Panc1 (cell line): ENCODE measurements at regions not wholly inside any gene's neighbourhood (a gene's known extent, or its start where the extent isn't known, plus 50 kb on each side); places are given as distances from the start of the nearest gene placed in this dataset.
"Not testable (repeated sequence)": the region's sequence is repeated elsewhere in the genome, so short reads cannot be mapped to it uniquely, and the experiment has no call there.

Experiments
- ATAC-seq: fragments of 200-7000 bp; cut with Tn5 transposase; 2 replicates; pipeline ENCODE4 v1.9.1; 2020; ENCODE audit warnings: mild to moderate bottlenecking, moderate library complexity
- BruUV-seq: library from RNA; stranded (reverse); fragments of 400-500 nt; replicated peaks from 2 replicates; lab custom pipeline; 2021; lab: Mats Ljungman, UMichigan
- CTCF ChIA-PET: fragments of 300-600 bp; sonication (Branson Sonifier 250); formaldehyde crosslinking; loops from one replicate; lab custom pipeline; 2022; ENCODE audit warnings: antibody characterized with exemption; lab: Charles Lee
- POLR2A ChIA-PET: fragments of 300-600 bp; sonication (Branson Sonifier 250); formaldehyde crosslinking; loops from one replicate; lab custom pipeline; 2022; ENCODE audit warnings: antibody characterized with exemption; lab: Charles Lee
- DNase-seq: peaks from one replicate; pipeline ENCODE4 v3.0.0-alpha.2; 2010; ENCODE audit warnings: low read depth, low spot score
- H3K27ac ChIP-seq: 2 replicates; pipeline ENCODE4 v1.5.1; 2011; ENCODE audit warnings: mild to moderate bottlenecking, low read length, inconsistent platforms
- H3K27me3 ChIP-seq: fragments of 200-500 bp; sonication (Bioruptor generic); 2 replicates; pipeline ENCODE4 v1.6.0; 2014; ENCODE audit warnings: low read length, inconsistent platforms; ENCODE audit not compliant: control insufficient read depth, insufficient read depth
- H3K36me3 ChIP-seq: fragments of 200-500 bp; sonication (Bioruptor generic); 2 replicates; pipeline ENCODE4 v1.5.1; 2014; ENCODE audit warnings: inconsistent platforms, mild to moderate bottlenecking, low read length, moderate library complexity; ENCODE audit not compliant: control insufficient read depth, insufficient read depth
- H3K4me1 ChIP-seq: 2 replicates; pipeline ENCODE4 v1.5.1; 2011; ENCODE audit warnings: inconsistent platforms, mild to moderate bottlenecking, low read length, moderate library complexity; ENCODE audit not compliant: control insufficient read depth, insufficient read depth
- H3K4me3 ChIP-seq, 2 experiments: 2 replicates each; pipeline ENCODE4 v1.5.1; 2011 to 2012; ENCODE audit warnings: low read depth in 2 of 2, low read length in 2 of 2, mild to moderate bottlenecking in 2 of 2, inconsistent platforms in 1 of 2, moderate library complexity in 1 of 2
- H3K9me3 ChIP-seq: fragments of 200-500 bp; sonication (Bioruptor generic); 2 replicates; pipeline ENCODE4 v1.5.1; 2014; ENCODE audit warnings: low read depth, mild to moderate bottlenecking, inconsistent platforms, low read length, moderate library complexity; ENCODE audit not compliant: control insufficient read depth, insufficient read depth
- POLR2AphosphoS5 ChIP-seq: IDR thresholded peaks from 2 replicates; pipeline ENCODE4 v1.6.1; 2012; ENCODE audit warnings: mild to moderate bottlenecking, low read depth, low read length, moderate library complexity
- REST ChIP-seq, 2 experiments: IDR thresholded peaks; 2 replicates each; pipeline ENCODE4 v1.6.1; 2011 to 2012; ENCODE audit warnings: low read depth in 2 of 2, control low read depth in 1 of 2, low read length in 1 of 2, mild to moderate bottlenecking in 1 of 2, moderate library complexity in 1 of 2; ENCODE audit not compliant: insufficient read depth in 1 of 2
- SIN3A ChIP-seq: IDR thresholded peaks from 2 replicates; pipeline ENCODE4 v1.6.1; 2012; ENCODE audit warnings: low read depth, mild to moderate bottlenecking, low read length, moderate library complexity, borderline replicate concordance; ENCODE audit not compliant: insufficient read depth
- TCF7L2 ChIP-seq: IDR thresholded peaks from 2 replicates; pipeline ENCODE4 v1.6.1; 2011; ENCODE audit warnings: mild to moderate bottlenecking, low read depth, low read length, inconsistent platforms
- in situ Hi-C: cut with HindIII; loops from 2 replicates; pipeline ENCODE4 v1.10.0; 2016; ENCODE audit warnings: low sequenced_read_pairs, low pct_unique_long_range_greater_than_20kb
- intact Hi-C: fragments of 100-400 bp; cut with micrococcal nuclease; formaldehyde crosslinking; loops from one replicate; pipeline ENCODE4 v1.10.0; 2022; ENCODE audit not compliant: unreplicated experiment
- TF ChIP-seq, protein P1 (sequence below): fragments of 450-650 bp; IDR thresholded peaks from 2 replicates; pipeline ENCODE4 v1.5.1; 2017; ENCODE audit warnings: mild to moderate bottlenecking

GRCh38 chr17:77531641-77532040, 390.9 kb downstream of the SEC14L1 start:
- Histone ChIP-seq H3K9me3 (no peaks in the 10 kb centered on the region), H3K4me3 (no peak overlapping the region), H3K27me3 (0 out of 2 replicates have a peak, but pooled peaks cover 3% of the 10 kb centered on the region), H3K4me1 (no peaks in the 10 kb centered on the region), H3K27ac (no peak overlapping the region), H3K36me3 (no peaks in the 10 kb centered on the region)
- BruUV-seq: no TSS peak
- intact Hi-C loops: no loop called here
- no peak for TF ChIP-seq SIN3A
- TF ChIP-seq, protein P1, sequence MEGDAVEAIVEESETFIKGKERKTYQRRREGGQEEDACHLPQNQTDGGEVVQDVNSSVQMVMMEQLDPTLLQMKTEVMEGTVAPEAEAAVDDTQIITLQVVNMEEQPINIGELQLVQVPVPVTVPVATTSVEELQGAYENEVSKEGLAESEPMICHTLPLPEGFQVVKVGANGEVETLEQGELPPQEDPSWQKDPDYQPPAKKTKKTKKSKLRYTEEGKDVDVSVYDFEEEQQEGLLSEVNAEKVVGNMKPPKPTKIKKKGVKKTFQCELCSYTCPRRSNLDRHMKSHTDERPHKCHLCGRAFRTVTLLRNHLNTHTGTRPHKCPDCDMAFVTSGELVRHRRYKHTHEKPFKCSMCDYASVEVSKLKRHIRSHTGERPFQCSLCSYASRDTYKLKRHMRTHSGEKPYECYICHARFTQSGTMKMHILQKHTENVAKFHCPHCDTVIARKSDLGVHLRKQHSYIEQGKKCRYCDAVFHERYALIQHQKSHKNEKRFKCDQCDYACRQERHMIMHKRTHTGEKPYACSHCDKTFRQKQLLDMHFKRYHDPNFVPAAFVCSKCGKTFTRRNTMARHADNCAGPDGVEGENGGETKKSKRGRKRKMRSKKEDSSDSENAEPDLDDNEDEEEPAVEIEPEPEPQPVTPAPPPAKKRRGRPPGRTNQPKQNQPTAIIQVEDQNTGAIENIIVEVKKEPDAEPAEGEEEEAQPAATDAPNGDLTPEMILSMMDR: no peak
- TF ChIP-seq TCF7L2: no peak
- no peak for TF ChIP-seq POLR2AphosphoS5
- TF ChIP-seq REST (IDR thresholded peaks at IDR 0.05; ENCODE audit: insufficient read depth in 1 of 2, low read depth in 2 of 2, low read length in 1 of 2): no peak
- ATAC-seq (no peak), DNase-seq (no peak)
- ChIA-PET CTCF (no interaction called here), POLR2A (no interaction called here)
- in situ Hi-C loops: no loop called here

DNA sequence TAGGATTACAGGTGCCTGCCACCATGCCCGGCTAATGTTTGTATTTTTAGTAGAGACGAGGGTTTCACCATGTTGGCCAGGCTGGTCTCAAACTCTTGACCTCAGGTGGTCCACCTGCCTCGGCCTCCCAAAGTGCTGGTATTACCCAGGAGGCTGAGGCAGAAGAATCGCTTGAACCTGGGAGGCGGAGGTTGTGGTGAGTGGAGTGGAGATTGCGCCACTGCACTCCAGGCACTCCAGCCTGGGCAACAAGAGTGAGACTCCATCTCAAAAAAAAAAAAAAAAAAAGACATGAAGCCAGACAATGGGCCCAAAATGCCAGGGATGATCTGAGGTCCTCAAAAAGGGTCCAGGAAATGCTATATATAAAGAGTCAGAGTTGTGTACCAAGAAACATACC, 392.9 kb downstream of the SEC14L1 start:
- DNase-seq, CTCF ChIA-PET, H3K27me3 ChIP-seq, in situ Hi-C loops, H3K4me3 ChIP-seq, BruUV-seq, H3K36me3 ChIP-seq, H3K9me3 ChIP-seq, ATAC-seq, H3K27ac ChIP-seq, H3K4me1 ChIP-seq, intact Hi-C loops, POLR2A ChIA-PET: not testable (repeated sequence)

GRCh38 chr17:77534137-77534536, 393.4 kb downstream of the SEC14L1 start:
- H3K4me1 ChIP-seq: no peaks in the 10 kb centered on the region
- ATAC-seq (no peak), DNase-seq (no peak)
- CTCF ChIA-PET: no interaction called here
- H3K9me3 ChIP-seq: no peaks in the 10 kb centered on the region
- in situ Hi-C loops: no loop called here
- no TSS peak for BruUV-seq
- H3K27me3 ChIP-seq: 0 out of 2 replicates have a peak, but pooled peaks cover 5% of the 10 kb centered on the region
- no peak overlapping the region for H3K4me3 ChIP-seq
- intact Hi-C loops: no loop called here
- no peak overlapping the region for H3K27ac ChIP-seq
- no peaks in the 10 kb centered on the region for H3K36me3 ChIP-seq
- TF ChIP-seq SIN3A (no peak), REST (IDR thresholded peaks at IDR 0.05; ENCODE audit: insufficient read depth in 1 of 2, low read depth in 2 of 2, low read length in 1 of 2) (no peak), TCF7L2 (no peak), POLR2AphosphoS5 (no peak)
- TF ChIP-seq, protein P1: no peak
- POLR2A ChIA-PET: no interaction called here
